CD4-positive, alpha-beta T cell treated with Interleukin-12 subunit alpha and Interleukin-12 subunit beta, for 1 hour (primary cell): ENCODE measurements at regions not wholly inside any gene's neighbourhood (a gene's known extent, or its start where the extent isn't known, plus 50 kb on each side); places are given as distances from the start of the nearest gene placed in this dataset.
"Not testable (repeated sequence)": the region's sequence is repeated elsewhere in the genome, so short reads cannot be mapped to it uniquely, and the experiment has no call there.

Experiments
- DNase-seq: peaks from one replicate; pipeline ENCODE4 v3.0.0-alpha.2; 2020

- DNase-seq, result no peak
Measured at GRCh38 chr9:71587576-71588362, 180.5 kb downstream of the CEMIP2 start.

- no peak for DNase-seq
Measured at GRCh38 chr9:71583792-71584191, 184.5 kb downstream of the CEMIP2 start.

GRCh38 chr9:71582347-71582746 is 186.0 kb downstream of the CEMIP2 start:
- no peak for DNase-seq

- no peak for DNase-seq
Measured at GRCh38 chr9:71581101-71581500, 187.2 kb downstream of the CEMIP2 start.

- DNase-seq, result no peak
Measured at GRCh38 chr9:71571186-71571585, 197.1 kb downstream of the CEMIP2 start.

- DNase-seq, result no peak
Measured at GRCh38 chr9:71567890-71568289, 200.4 kb downstream of the CEMIP2 start.

- no peak for DNase-seq
Measured at GRCh38 chr9:71562140-71562539, 206.2 kb downstream of the CEMIP2 start.

GRCh38 chr9:71557310-71557709 is 211.0 kb downstream of the CEMIP2 start:
- no peak for DNase-seq

- DNase-seq, result no peak
Measured at GRCh38 chr9:71552480-71552879, 215.8 kb downstream of the CEMIP2 start.

- no peak for DNase-seq
Measured at GRCh38 chr9:71549023-71549422, 219.3 kb downstream of the CEMIP2 start.

- DNase-seq, result no peak
Measured at GRCh38 chr9:71544464-71544863, 223.8 kb downstream of the CEMIP2 start.

- DNase-seq, result no peak
Measured at GRCh38 chr9:71541436-71541835, 226.9 kb downstream of the CEMIP2 start.

GRCh38 chr9:71524996-71525580 is 243.2 kb downstream of the CEMIP2 start:
- no peak for DNase-seq

- DNase-seq, result no peak
Measured at GRCh38 chr9:71524516-71524915, 243.8 kb downstream of the CEMIP2 start.

- DNase-seq, result no peak
Measured at GRCh38 chr9:71521132-71521531, 247.2 kb downstream of the CEMIP2 start.

GRCh38 chr9:71519098-71519696 is 249.1 kb downstream of the CEMIP2 start:
- no peak for DNase-seq

GRCh38 chr9:71518045-71518827 is 250.1 kb downstream of the CEMIP2 start:
- DNase-seq, result no peak

- DNase-seq, result no peak
Measured at GRCh38 chr9:71515626-71516025, 252.7 kb downstream of the CEMIP2 start.

GRCh38 chr9:71515107-71515506 is 253.2 kb downstream of the CEMIP2 start:
- DNase-seq, result no peak

- no peak for DNase-seq
Measured at GRCh38 chr9:71514344-71514975, 253.9 kb downstream of the CEMIP2 start.

GRCh38 chr9:71509054-71509453 is 259.3 kb downstream of the CEMIP2 start:
- DNase-seq, result no peak

GRCh38 chr9:71508141-71508540 is 260.2 kb downstream of the CEMIP2 start:
- DNase-seq, result not testable (repeated sequence)

- no peak for DNase-seq
Measured at GRCh38 chr9:71506821-71507220, 261.5 kb downstream of the CEMIP2 start.
